BJ (cell line): ENCODE measurements at regions not wholly inside any gene's neighbourhood (a gene's known extent, or its start where the extent isn't known, plus 50 kb on each side); places are given as distances from the start of the nearest gene placed in this dataset.
"Not testable (repeated sequence)": the region's sequence is repeated elsewhere in the genome, so short reads cannot be mapped to it uniquely, and the experiment has no call there.

Experiments
- CTCF ChIA-PET: fragments of 350-600 bp; formaldehyde crosslinking; extraction: SDS; loops from one replicate; lab custom pipeline; 2021; ENCODE audit warnings: antibody characterized with exemption, inconsistent platforms; lab: Yijun Ruan, JAX
- POLR2A ChIA-PET: fragments of 300-600 bp; sonication (Branson Sonifier 250); formaldehyde crosslinking; extraction: SDS; loops from one replicate; lab custom pipeline; 2021; ENCODE audit warnings: antibody characterized with exemption; lab: Charles Lee
- DNase-seq: peaks from one replicate; pipeline ENCODE4 v3.0.0-alpha.2; 2011; ENCODE audit warnings: low read depth
- H3K27me3 ChIP-seq: 2 replicates; pipeline ENCODE4 v1.6.0; 2011; ENCODE audit warnings: low read length; ENCODE audit not compliant: control insufficient read depth, insufficient read depth
- H3K36me3 ChIP-seq: 2 replicates; pipeline ENCODE4 v1.5.1; 2011; ENCODE audit warnings: low read length; ENCODE audit not compliant: control insufficient read depth, insufficient read depth
- H3K4me3 ChIP-seq: 2 replicates; pipeline ENCODE4 v1.5.1; 2011; ENCODE audit warnings: low read depth, mild to moderate bottlenecking, control low read depth, low read length
- TF ChIP-seq, protein P1 (sequence below): IDR thresholded peaks from 2 replicates; pipeline ENCODE4 v1.5.1; 2011; ENCODE audit warnings: low read depth, mild to moderate bottlenecking, control low read depth, inconsistent platforms, low read length, moderate library complexity; ENCODE audit not compliant: insufficient read depth

DNA sequence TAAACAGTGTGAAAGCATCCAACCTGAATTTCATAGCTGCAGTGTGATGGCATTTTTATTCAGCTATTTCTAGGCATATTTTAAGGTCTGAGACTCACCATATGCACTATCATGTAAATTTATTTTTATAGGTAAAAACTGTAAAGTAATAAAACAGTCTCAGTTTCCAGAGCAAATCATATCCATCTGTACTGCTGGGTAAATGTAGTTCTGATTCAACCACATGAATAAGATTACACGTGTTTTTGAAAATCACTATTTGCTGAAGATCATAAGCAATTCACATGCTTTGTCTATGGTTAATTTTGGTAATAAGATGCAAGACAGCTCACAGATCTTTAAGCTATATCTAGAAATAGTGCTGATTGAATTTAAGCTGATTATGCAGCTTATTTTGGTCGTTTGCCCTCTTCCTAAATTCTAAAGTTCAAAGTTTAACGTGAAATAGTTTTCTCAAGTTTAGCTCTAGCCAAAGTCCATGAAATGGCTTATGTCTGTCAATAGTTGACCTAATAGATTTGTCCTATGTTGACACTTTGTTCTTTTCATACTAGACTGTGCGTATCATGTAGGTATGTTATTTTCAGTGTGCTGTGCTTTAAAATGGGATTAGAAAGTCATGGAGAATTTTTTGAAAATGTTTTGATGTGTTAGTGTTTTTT lies 489.0 kb downstream of the USP25 start:
- DNase-seq, result no peak
- CTCF ChIA-PET, result no interaction called here
- POLR2A ChIA-PET, result no interaction called here
- Histone ChIP-seq H3K4me3 (no peak overlapping the region), H3K27me3 (no peaks in the 10 kb centered on the region), H3K36me3 (no peaks in the 10 kb centered on the region)
- TF ChIP-seq, protein P1, sequence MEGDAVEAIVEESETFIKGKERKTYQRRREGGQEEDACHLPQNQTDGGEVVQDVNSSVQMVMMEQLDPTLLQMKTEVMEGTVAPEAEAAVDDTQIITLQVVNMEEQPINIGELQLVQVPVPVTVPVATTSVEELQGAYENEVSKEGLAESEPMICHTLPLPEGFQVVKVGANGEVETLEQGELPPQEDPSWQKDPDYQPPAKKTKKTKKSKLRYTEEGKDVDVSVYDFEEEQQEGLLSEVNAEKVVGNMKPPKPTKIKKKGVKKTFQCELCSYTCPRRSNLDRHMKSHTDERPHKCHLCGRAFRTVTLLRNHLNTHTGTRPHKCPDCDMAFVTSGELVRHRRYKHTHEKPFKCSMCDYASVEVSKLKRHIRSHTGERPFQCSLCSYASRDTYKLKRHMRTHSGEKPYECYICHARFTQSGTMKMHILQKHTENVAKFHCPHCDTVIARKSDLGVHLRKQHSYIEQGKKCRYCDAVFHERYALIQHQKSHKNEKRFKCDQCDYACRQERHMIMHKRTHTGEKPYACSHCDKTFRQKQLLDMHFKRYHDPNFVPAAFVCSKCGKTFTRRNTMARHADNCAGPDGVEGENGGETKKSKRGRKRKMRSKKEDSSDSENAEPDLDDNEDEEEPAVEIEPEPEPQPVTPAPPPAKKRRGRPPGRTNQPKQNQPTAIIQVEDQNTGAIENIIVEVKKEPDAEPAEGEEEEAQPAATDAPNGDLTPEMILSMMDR, result no peak

DNA sequence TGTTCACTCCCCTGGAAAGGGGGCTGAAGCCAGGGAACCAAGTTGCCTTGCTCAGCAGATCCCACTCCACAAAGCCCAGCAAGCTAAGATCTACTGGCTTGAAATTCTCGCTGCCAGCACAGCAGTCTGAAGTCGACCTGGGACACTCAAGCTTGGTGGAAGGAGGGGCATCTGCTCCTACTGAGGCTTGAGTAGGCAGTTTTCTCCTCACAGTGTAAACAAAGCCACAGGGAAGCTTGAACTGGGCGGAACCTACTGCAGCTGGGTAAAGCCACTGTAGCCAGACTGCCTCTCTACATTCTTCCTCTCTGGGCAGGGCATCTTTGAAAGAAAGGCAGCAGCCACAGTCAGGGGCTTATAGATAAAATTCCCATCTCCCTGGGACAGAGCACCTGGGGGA lies 495.0 kb downstream of the USP25 start:
- CTCF ChIA-PET, H3K4me3 ChIP-seq, H3K27me3 ChIP-seq, DNase-seq, POLR2A ChIA-PET, H3K36me3 ChIP-seq: not testable (repeated sequence)

DNA sequence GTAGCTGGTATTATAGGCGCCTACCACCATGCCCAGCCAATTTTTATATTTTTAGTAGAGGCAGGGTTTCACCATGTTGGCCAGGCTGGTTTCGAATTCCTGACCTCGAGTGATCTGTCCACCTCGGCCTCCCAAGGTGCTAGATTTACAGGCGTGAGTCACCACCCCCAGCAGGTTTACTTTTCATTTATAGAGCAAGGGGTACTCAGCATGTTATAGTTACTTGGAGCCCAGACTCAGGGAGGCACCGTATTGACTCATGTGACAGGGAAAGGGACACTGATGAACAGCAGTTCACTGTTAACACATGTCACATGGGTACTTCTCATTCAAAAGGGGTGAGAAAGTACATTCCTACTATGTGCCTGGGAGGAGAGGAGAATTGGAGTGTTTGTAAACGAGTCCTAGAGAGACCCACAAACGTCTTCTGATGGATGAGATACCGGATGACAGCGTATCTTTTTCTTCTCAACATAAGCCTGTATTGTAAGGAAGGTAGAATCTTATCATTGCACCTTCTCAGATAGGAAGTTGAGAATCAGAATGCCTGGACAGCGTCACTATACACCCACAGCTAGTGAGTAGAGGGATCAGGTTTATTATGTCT lies 510.0 kb downstream of the USP25 start:
- H3K4me3 ChIP-seq, result no peak overlapping the region
- TF ChIP-seq, protein P1, result no peak
- ChIA-PET CTCF (no interaction called here), POLR2A (no interaction called here)
- DNase-seq, result no peak
- no peaks in the 10 kb centered on the region for H3K27me3 ChIP-seq
- H3K36me3 ChIP-seq, result no peaks in the 10 kb centered on the region

DNA sequence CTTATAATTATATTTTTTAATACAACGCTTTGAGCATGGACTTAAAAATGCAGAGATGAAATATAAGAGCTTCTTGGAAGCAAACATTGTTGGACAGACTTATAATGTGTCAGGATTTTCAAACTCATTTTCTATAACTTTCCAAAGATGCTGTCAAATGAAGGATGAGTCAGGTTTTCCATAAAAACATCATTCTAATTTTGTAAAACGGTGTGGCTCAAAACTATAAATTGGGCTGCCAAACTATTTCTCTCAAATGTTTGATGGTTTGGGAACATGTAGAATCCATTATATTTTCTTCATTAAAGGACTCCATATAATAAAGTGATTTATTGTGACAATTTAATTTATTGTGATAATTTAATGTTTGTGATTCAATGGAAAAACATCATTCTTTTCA lies 511.2 kb downstream of the USP25 start:
- H3K36me3 ChIP-seq, result no peaks in the 10 kb centered on the region
- DNase-seq, result no peak
- TF ChIP-seq, protein P1, result no peak
- no peak overlapping the region for H3K4me3 ChIP-seq
- ChIA-PET POLR2A (no interaction called here), CTCF (no interaction called here)
- H3K27me3 ChIP-seq, result no peaks in the 10 kb centered on the region

DNA sequence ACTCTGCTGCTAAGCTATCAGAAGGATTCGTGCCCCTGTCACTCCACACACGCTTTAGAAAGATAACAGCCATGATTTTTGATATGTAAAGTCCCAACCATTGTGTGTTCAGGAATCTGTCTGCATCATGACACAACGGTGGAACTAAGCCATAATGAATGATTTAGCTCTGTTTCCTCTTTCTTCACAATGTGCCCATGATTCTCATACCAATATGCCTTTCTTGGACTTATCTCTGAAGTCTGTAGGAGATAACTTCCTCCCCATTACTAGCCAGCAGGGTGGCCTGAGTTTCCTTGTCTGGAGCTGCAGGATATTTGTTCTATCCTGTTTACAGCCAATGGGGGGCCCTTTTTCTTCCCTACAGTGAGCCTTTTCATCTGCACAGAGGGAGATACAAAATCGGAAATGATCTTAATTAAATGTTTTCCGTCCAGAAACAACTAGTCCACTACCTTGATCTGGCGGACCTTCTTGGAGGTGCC lies 511.7 kb downstream of the USP25 start:
- TF ChIP-seq, protein P1, result no peak
- H3K4me3 ChIP-seq, result no peak overlapping the region
- CTCF ChIA-PET, result no interaction called here
- H3K27me3 ChIP-seq, result no peaks in the 10 kb centered on the region
- POLR2A ChIA-PET, result no interaction called here
- DNase-seq, result no peak
- no peaks in the 10 kb centered on the region for H3K36me3 ChIP-seq
